B cell (primary cell): ENCODE measurements at regions not wholly inside any gene's neighbourhood (a gene's known extent, or its start where the extent isn't known, plus 50 kb on each side); places are given as distances from the start of the nearest gene placed in this dataset.

Experiments used
- ATAC-seq: fragments of 200-7000 bp; cut with Tn5 transposase; one replicate; pipeline ENCODE4 v1.10.0; 2021; ENCODE audit warnings: low read depth, mild to moderate bottlenecking, moderate number of reproducible peaks, moderate library complexity
- CTCF ChIA-PET: fragments of 350-600 bp; sonication (Branson Sonifier 250); formaldehyde crosslinking; loops from one replicate; lab custom pipeline; 2021; ENCODE audit warnings: antibody characterized with exemption, inconsistent platforms; lab: Charles Lee
- POLR2A ChIA-PET: fragments of 350-600 bp; sonication (Branson Sonifier 250); formaldehyde crosslinking; loops from one replicate; lab custom pipeline; 2021; ENCODE audit warnings: antibody characterized with exemption; lab: Charles Lee
- DNase-seq: peaks from one replicate; pipeline ENCODE4 v3.0.0; 2013
- H2AFZ ChIP-seq: 2 replicates; pipeline ENCODE4 v1.6.1; 2012; ENCODE audit warnings: mild to moderate bottlenecking, low read depth, low read length; ENCODE audit not compliant: insufficient read depth, poor library complexity, severe bottlenecking
- H3K27ac ChIP-seq, 2 donors: 1 replicate in 1 of 2; 2 replicates in 1 of 2; pipeline ENCODE4 v1.5.1; 2012 to 2013; ENCODE audit warnings: low read length in 2 of 2, mild to moderate bottlenecking in 2 of 2, moderate library complexity in 1 of 2
- H3K27me3 ChIP-seq, 4 experiments: fragments of 200-600 bp in 1 of 4; sonication (generic) in 1 of 4; replicated peaks in 1 of 4; 1 replicate in 2 of 4; 2 replicates in 2 of 4; pipeline versions ENCODE4 v1.6.1 to v1.7.0; 2013 to 2016; ENCODE audit warnings: low read length in 3 of 4, mild to moderate bottlenecking in 2 of 4, mixed read lengths in 1 of 4, moderate library complexity in 1 of 4; ENCODE audit not compliant: insufficient read depth in 4 of 4, control insufficient read depth in 3 of 4; ENCODE audit errors: control extremely low read depth in 1 of 4
- H3K36me3 ChIP-seq, 2 experiments: replicated peaks in 1 of 2; 1 replicate in 1 of 2; 2 replicates in 1 of 2; pipeline versions ENCODE4 v1.6.1 to v1.7.1; 2013; ENCODE audit warnings: low read length in 1 of 2; ENCODE audit not compliant: insufficient read depth in 2 of 2, control insufficient read depth in 1 of 2; ENCODE audit errors: control extremely low read depth in 1 of 2, extremely low read depth in 1 of 2
- H3K4me1 ChIP-seq, 2 donors: fragments of 200-600 bp in 1 of 2; sonication (generic) in 1 of 2; 1 replicate in 1 of 2; 2 replicates in 1 of 2; pipeline versions ENCODE4 v1.5.1 to v1.6.1; 2013 to 2017; ENCODE audit warnings: low read length in 2 of 2; ENCODE audit not compliant: control insufficient read depth in 2 of 2, insufficient read depth in 2 of 2
- H3K4me2 ChIP-seq: replicated peaks from 2 replicates; pipeline ENCODE3; 2012; ENCODE audit warnings: mild to moderate bottlenecking, low read depth, low read length; ENCODE audit not compliant: poor library complexity, severe bottlenecking
- H3K4me3 ChIP-seq, 5 experiments: fragments of 200-600 bp in 1 of 5; sonication (generic) in 1 of 5; 1 replicate in 3 of 5; 2 replicates in 2 of 5; pipeline versions ENCODE4 v1.5.1 to v1.7.0; 2011 to 2016; ENCODE audit warnings: low read length in 4 of 5, mild to moderate bottlenecking in 4 of 5, low read depth in 2 of 5, control low read depth in 1 of 5, moderate library complexity in 1 of 5; ENCODE audit not compliant: insufficient read depth in 1 of 5; ENCODE audit errors: control extremely low read depth in 1 of 5, extremely low read depth in 1 of 5
- H3K79me2 ChIP-seq: fragments of 200-600 bp; sonication (generic); one replicate; pipeline ENCODE4 v1.6.0; 2016; ENCODE audit warnings: low read length; ENCODE audit not compliant: control insufficient read depth, insufficient read depth
- H3K9ac ChIP-seq: fragments of 200-600 bp; sonication (generic); 2 replicates; pipeline ENCODE4 v1.6.1; 2017; ENCODE audit warnings: mild to moderate bottlenecking, low read length, moderate library complexity
- H3K9me3 ChIP-seq, 3 donors: one replicate each; pipeline versions ENCODE4 v1.6.1 to v1.7.1; 2013; ENCODE audit warnings: low read length in 2 of 3; ENCODE audit not compliant: control insufficient read depth in 2 of 3, insufficient read depth in 1 of 3; ENCODE audit errors: control extremely low read depth in 1 of 3
- H4K20me1 ChIP-seq: 2 replicates; pipeline ENCODE4 v1.6.0; 2012; ENCODE audit warnings: mild to moderate bottlenecking, low read length; ENCODE audit not compliant: insufficient read depth, control insufficient read depth, poor library complexity, severe bottlenecking
- H3K27ac Mint-ChIP-seq: one replicate; pipeline ENCODE4 v1.8.0; 2021; ENCODE audit warnings: mixed read lengths
- H3K27me3 Mint-ChIP-seq: one replicate; pipeline ENCODE4 v1.8.0; 2021; ENCODE audit warnings: mixed read lengths
- H3K4me1 Mint-ChIP-seq: one replicate; pipeline ENCODE4 v1.8.0; 2021; ENCODE audit warnings: mixed read lengths
- H3K4me3 Mint-ChIP-seq: one replicate; pipeline ENCODE4 v1.8.0; 2021; ENCODE audit warnings: mixed read lengths
- H3K9me3 Mint-ChIP-seq: one replicate; pipeline ENCODE4 v1.8.0; 2022; ENCODE audit warnings: mixed read lengths; ENCODE audit not compliant: insufficient read depth
- EZH2 ChIP-seq: IDR thresholded peaks from 2 replicates; pipeline ENCODE4 v1.6.1; 2012; ENCODE audit warnings: borderline replicate concordance, low read depth, mild to moderate bottlenecking, moderate library complexity, low read length; ENCODE audit not compliant: insufficient read depth, poor library complexity, severe bottlenecking
- WGBS: methylation state at CpG from one replicate; pipeline ENCODE4 v1.1.5; 2013; ENCODE audit warnings: missing lambda C conversion rate; ENCODE audit not compliant: insufficient coverage; 5-methylcytosine and 5-hydroxymethylcytosine counted together
- intact Hi-C: fragments of 100-400 bp; cut with micrococcal nuclease; formaldehyde crosslinking; loops from one replicate; pipeline ENCODE4 v1.10.0; 2022
- TF ChIP-seq, protein P1 (sequence below): fragments of 200-600 bp; IDR thresholded peaks from one replicate; pipeline ENCODE4 v1.8.0; 2022; ENCODE audit warnings: antibody characterized with exemption, mild to moderate bottlenecking

DNA sequence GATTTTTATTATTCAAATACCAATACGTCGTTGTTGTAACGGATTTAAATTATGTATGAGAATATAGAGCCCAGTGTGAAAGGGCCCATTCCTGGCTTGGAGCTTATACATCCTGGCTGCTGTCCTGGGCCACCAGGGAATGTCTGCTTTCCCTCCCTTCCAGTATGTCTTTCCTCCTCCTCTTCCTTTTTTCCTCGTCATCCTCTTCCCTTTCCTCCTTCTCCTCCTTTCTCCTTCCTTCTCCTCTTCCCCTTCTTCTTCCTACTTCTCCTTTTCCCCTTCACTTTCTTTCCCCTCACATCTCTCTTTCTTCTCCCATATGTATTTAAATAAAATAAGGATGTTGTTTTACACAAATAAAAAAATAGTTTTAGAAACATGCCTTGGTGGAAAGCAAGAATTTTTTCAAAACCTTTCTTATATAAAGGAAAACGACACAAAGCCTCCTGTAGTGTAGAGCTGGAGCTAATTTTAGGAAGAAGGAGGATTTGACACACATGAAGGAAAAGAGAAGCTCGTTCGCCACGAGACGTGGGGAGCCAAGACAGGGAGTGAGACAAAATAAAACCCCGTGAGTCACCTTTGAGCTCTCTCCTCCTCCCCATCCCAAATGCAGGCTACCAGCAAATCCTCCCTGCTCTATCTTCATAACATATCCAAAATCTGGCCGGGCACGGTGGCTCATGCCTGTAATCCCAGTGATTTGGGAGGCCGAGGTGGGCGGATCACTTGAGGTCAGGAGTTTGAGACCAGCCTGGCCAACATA, 301.1 kb upstream of the LYZL1 start:
- H3K36me3 ChIP-seq = no peaks in the 10 kb centered on the region
- DNase-seq = no peak
- ChIA-PET POLR2A (no interaction called here), CTCF (no interaction called here)
- no peak overlapping the region for H3K9ac ChIP-seq
- H3K27me3 Mint-ChIP-seq = no peaks in the 10 kb centered on the region
- H3K27me3 ChIP-seq = no peaks in the 10 kb centered on the region
- H3K79me2 ChIP-seq = no peaks in the 10 kb centered on the region
- no peaks in the 10 kb centered on the region for H3K4me1 ChIP-seq
- WGBS = 94% methylated on average over 7 of the region's 14 CpGs
- H3K27ac Mint-ChIP-seq = no peak overlapping the region
- no peak overlapping the region for H3K4me2 ChIP-seq
- no peaks in the 10 kb centered on the region for H3K9me3 Mint-ChIP-seq
- H3K9me3 ChIP-seq = peaks cover 0 to 3% (median 0%) of the 10 kb centered on the region in 3 donors
- intact Hi-C loops = no loop called here
- no peak overlapping the region for H3K27ac ChIP-seq
- no peaks in the 10 kb centered on the region for H4K20me1 ChIP-seq
- TF ChIP-seq, protein P1, sequence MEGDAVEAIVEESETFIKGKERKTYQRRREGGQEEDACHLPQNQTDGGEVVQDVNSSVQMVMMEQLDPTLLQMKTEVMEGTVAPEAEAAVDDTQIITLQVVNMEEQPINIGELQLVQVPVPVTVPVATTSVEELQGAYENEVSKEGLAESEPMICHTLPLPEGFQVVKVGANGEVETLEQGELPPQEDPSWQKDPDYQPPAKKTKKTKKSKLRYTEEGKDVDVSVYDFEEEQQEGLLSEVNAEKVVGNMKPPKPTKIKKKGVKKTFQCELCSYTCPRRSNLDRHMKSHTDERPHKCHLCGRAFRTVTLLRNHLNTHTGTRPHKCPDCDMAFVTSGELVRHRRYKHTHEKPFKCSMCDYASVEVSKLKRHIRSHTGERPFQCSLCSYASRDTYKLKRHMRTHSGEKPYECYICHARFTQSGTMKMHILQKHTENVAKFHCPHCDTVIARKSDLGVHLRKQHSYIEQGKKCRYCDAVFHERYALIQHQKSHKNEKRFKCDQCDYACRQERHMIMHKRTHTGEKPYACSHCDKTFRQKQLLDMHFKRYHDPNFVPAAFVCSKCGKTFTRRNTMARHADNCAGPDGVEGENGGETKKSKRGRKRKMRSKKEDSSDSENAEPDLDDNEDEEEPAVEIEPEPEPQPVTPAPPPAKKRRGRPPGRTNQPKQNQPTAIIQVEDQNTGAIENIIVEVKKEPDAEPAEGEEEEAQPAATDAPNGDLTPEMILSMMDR = no peak
- TF ChIP-seq EZH2 = no peak
- H3K4me3 ChIP-seq = no peak overlapping the region
- no peak overlapping the region for H3K4me3 Mint-ChIP-seq
- no peak for ATAC-seq
- H3K4me1 Mint-ChIP-seq = no peaks in the 10 kb centered on the region
- no peak overlapping the region for H2AFZ ChIP-seq

DNA sequence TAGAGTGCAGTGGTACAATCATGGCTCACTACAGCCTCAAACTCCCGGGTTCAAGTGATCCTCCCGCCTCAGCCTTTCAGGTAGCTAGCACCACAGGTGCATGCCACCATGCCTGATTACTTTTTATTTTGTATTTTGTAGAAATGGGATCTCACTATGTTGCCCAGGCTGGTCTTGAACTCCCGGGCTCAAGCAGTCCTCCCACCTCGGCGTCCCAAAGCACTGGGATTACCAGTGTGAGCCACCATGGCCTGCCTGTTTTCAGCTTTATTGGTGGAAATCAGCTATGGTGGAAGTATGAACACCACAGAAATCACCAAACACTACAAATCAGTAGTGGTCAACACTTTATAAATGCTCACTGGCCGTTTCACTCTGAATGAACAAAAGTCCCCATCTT, 299.9 kb upstream of the LYZL1 start:
- H3K36me3 ChIP-seq = no peaks in the 10 kb centered on the region
- no peaks in the 10 kb centered on the region for H3K4me1 Mint-ChIP-seq
- H3K27me3 ChIP-seq = no peaks in the 10 kb centered on the region
- no peaks in the 10 kb centered on the region for H3K4me1 ChIP-seq
- no peak for ATAC-seq
- H3K9ac ChIP-seq = no peak overlapping the region
- H3K27ac Mint-ChIP-seq = no peak overlapping the region
- H3K79me2 ChIP-seq = no peaks in the 10 kb centered on the region
- H3K27me3 Mint-ChIP-seq = no peaks in the 10 kb centered on the region
- no peak overlapping the region for H2AFZ ChIP-seq
- 85% methylated on average over 2 of the region's 6 CpGs for WGBS
- CTCF ChIA-PET = interaction anchor here (0.9 kb wide), 1 partner anchor 323 kb away, joined by 3 read pairs; no protein-coding TSS in a partner anchor
- H3K4me3 ChIP-seq = no peak overlapping the region
- TF ChIP-seq, protein P1 = no peak
- TF ChIP-seq EZH2 = no peak
- peaks cover 0 to 3% (median 0%) of the 10 kb centered on the region in 3 donors for H3K9me3 ChIP-seq
- H3K4me3 Mint-ChIP-seq = no peak overlapping the region
- POLR2A ChIA-PET = no interaction called here
- no peaks in the 10 kb centered on the region for H3K9me3 Mint-ChIP-seq
- DNase-seq = no peak
- intact Hi-C loops = no loop called here
- no peak overlapping the region for H3K4me2 ChIP-seq
- H3K27ac ChIP-seq = no peak overlapping the region
- H4K20me1 ChIP-seq = no peaks in the 10 kb centered on the region
